Ecto neural progenitor cell (in vitro differentiated cells): ENCODE measurements at regions not wholly inside any gene's neighbourhood (a gene's known extent, or its start where the extent isn't known, plus 50 kb on each side); places are given as distances from the start of the nearest gene placed in this dataset.

Experiments used
- DNase-seq: peaks from one replicate; pipeline ENCODE4 v3.0.0-alpha.2; 2018; ENCODE audit warnings: low spot score

DNA sequence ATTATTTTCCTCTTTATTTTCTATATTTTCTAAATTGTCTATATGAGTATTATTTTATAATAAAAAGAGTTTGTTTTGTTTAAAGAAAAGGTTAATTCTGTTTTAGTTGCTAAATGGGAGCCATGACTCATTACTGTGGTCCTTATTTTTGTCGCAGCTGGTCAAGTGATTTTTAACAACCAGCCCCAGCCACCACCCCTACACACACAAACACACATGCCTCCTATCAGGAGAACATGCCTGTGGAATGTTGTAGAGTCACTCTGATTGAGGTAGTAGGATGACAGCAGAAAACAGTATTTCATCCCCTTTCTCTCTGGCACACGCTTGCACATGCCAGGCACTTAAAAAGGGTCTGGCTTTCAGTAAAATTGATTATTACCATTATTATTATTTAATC, 68.6 kb upstream of the GDF10 start:
- DNase-seq: no peak

DNA sequence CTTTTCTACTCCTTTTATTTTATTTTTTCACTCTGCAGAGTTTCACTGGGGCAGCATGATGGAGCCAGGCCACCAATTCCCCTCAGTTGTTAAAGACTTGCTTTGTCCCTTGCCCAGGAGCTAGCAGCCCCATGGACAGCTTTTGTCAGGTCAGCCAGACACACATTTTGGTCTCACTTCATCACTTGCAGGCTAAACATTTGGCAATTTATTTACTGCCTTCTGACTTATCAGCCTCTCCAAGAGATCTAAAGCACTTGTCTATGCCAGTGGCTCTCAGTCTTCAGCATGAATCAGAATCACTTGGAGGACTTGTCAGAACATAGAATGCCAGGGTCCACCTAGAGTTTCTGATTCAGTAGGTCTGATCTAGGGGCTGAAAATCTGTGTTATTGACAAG, 66.4 kb upstream of the GDF10 start:
- no peak for DNase-seq

- DNase-seq: no peak
Observed at GRCh38 chr10:47235484-47235883, 64.5 kb upstream of the GDF10 start.

DNA sequence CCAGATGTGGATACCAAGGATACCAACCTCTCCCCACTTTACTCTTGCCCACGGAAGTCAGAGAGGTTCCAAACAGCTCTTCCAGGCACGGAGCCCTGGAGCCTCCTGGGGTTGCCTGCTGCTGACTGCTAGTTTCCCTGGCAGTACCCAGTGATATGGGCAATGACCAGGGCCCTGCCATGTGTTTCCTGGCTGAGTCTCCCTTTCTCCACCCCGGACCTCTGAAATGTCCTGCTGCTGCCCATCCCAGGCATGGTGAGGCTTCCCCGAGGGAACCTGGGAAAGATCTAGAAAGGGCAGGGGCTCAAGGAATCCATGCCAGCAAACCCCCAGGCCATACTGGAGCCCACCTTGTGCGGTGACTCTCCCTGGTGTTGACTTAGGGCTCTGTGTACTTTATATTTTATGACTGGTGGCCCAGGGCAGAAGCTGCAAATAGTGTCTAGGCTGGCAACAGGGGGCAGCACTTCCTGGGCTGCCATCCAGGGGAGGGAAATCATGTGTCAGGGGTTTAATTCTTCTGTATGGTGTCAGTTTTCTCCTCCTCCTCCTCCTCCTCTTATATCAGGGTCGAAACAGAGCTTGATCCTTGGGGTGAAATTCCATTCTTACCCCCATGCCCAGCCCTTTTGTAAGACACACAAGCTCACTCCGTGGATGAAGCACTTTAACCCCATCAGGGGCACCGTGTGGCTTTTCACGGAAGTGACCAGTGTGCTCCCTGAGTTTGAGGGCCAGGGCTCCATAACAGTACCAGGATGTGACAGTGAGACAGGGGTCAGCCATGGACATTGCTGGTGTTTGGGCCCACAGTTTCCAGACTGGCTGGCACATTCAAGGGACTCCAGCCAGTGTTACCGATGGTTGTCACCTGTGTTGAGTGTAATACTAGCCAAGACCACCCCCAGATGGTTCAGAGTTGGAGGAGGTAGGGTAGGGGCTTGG, 62.4 kb upstream of the GDF10 start:
- no peak for DNase-seq

DNA sequence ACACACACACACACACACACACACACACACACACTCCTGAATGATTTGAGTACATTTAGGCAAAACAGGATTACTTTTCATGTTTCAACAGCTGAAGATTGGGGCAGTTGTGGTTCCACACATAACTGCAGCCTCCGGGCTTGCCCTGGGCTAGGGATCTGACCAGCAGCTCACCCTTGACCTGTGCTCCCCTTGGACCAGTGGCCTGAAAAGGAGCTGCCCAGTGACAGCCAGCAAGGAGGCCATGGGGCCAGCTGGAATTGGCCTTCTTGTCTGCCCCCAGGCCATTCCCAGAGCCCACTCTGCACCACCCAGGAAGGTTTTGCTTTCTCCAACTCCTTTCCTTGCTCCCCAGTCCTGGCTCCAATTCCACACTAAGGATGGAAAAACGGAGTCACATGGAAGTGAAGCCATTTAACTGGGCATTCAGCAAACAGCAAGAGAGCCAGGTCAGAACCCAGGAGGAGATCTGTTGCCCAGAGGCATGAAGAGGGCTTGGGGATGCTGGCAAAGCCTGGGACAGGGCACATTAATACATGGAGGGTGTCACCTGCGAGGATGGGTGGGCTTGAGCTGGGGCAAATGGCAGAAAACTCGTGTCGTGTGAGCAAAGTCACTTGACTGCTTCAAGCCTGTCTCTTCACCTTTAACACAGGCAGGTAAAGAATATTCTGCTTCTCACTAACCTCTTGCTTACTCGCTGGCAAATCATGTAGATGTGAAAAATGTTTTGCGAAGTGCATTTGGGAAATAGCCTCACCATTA, 61.5 kb upstream of the GDF10 start:
- DNase-seq: no peak

DNA sequence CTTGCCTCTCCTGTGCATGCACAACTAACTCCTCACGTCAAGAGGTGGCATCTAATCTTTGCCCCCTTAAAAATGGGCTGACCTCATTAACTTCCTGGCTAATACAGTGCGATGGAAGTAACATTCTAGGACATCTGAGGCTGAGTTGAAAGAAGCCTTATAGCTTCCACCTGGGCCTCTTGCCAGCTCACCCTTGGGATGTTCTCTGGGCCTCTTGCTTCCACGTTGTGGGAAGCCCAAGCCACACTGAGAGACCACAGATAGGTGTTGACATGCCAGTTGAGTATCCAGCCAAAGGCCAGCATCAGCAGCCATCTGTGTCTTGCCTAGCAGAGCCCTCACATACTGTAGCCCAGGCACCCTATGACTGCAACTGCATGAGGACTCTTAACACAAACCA, 60.8 kb upstream of the GDF10 start:
- no peak for DNase-seq

- peak; percentile 43 for DNase-seq
Observed at GRCh38 chr10:47240173-47240572, 59.8 kb upstream of the GDF10 start.

DNA sequence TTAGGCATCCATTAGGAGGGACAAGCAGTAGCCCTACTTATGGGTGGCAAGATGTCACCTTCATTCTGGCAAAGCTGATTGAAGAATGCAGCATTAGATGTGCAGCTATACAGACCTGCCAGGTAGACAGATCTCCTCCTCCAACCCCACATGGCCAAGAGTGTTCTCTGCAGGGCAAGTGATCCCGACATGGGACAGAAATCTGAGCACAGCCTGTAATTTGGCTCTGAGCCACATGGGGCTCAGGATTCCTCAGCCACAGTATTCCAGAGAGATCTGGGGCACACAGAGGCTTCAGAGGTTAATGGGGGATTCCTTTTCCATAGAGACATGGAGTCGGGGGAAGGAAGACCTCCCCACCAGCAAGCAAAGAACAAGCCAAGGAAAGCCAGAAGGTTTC, 58.7 kb upstream of the GDF10 start:
- peak; percentile 40 for DNase-seq

- peak; percentile 32 for DNase-seq
Observed at GRCh38 chr10:47241946-47242867, 57.8 kb upstream of the GDF10 start.

GRCh38 chr10:47243356-47243755, 56.6 kb upstream of the GDF10 start:
- no peak for DNase-seq

DNA sequence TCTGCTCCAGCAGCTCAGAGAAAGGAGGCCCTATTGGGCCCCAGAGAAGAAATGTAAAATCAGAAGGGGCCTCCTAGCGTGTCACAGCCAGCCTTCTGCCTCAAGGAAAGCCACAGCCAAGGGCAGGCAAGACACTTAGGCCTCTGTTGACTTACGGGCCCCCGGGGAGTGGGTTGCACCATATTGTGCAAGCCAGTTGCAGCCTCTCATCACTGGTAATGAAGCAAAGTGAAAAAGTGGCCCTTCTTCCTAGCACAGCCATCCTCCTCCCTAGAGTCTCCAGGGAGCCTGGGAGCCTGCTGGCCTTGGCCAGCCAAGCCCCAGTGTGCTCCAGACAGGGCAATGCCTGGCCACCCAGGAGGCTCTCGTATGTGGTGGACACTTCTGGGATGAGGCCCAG, 56.2 kb upstream of the GDF10 start:
- no peak for DNase-seq

DNA sequence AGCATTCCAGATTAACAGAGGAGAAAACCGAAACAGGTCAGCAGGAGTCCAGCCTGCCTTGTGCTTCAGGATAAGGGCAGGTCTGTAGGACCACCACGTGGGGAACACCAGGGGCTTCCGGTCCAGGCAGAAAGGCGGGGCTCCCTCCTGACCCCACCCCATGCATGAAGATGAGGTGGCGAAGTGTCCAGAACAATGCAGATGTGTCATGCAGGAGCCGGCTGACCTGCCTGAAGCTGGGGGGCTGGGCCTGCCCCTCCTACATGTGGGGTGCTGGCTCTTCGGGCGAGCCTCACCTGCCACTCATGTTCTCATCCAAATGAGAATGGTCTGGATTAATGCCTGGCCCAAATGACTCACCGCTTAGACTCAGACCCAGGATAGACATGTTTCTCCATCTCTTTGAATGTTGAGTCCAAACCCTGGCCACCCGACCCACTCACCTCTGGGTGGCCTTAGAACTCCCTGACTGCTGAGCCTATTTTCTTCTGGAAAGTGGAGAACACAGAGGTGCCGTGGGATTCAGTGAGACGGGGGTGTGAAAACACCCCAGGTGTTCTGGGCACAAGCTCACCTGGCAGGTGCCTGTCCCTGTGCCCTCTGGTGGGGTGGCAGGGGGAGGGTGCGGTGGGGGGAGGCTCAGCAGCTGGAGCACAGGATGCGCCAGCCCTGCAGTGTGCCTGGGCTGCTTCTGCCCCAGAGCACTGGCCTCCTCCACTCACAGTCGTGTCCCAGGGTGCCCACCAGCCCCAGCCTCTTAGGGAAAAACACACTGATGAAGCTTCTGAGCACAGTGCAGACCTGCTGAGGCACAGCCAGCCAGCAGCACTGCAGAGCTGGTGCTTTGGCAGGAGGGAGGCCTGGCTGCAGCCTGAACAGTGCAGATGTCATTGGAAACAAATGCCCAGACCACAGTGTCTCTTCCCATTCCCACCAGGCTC, 55.2 kb upstream of the GDF10 start:
- no peak for DNase-seq

DNA sequence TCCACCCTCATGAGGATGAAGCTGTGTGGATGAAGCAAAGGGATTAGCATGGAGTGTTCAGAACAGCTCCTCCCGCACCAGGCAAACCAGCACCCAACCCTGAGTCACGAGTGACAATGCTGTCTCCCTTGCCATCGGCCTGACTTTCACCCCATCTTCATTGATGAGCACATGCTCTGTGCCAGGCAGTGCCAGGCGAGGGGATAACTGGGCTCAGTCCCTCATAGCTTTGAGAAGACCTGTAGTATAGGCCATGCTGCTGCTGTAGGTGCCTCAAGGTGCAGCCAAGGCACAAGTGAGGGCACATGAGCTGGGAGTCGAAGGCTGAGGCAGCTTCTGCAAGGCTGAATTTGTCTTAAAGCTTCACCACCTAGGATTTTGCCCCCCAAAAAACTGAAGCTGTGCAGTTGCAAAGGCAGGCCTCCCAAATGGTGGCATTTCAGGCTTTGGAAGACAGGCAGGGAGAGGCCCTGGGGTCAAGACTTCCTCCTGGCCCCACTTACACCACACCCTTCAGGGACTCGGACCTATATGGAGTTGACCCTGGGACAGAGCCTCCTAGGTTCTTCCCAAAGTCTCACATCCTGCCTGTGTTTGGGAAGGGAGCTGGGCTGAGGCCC, 54.2 kb upstream of the GDF10 start:
- peak; percentile 17 for DNase-seq

DNA sequence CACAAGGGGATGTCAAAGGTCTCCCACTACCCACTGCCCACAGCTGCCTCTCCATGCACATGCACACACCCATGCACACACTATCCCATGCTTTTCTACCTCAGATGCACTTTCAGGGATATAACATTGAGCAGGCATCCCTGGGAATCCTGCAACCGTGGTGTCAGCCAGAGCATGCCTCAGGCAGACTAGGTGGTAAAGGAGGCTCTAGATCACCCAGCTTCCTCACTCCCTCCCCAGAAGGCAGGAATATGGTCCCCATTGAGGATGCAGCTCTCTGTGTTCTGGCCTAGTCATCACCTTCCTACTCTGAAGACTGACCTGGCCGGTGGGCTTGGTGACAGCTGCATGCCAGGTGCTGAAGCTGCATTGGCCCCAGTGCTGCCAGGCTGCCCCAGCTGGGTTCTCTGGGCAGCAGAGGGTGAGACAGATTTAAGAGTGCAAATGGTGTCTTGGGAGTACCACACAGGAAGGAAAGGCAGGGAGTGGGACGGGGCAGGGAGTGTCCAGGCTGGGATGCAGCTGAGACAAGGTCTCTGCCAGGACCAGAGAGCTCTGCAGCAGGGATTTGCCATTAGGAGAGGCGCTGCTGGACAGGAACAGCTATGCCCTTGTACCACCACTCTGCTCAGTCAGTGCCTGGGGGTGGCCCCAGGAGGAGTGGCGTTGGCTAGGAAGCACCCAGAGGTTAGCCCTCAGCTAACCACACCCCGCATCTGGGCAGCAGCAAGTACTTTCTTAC, 53.4 kb upstream of the GDF10 start:
- no peak for DNase-seq

- no peak for DNase-seq
Observed at GRCh38 chr10:47247148-47248059, 52.6 kb upstream of the GDF10 start.

DNA sequence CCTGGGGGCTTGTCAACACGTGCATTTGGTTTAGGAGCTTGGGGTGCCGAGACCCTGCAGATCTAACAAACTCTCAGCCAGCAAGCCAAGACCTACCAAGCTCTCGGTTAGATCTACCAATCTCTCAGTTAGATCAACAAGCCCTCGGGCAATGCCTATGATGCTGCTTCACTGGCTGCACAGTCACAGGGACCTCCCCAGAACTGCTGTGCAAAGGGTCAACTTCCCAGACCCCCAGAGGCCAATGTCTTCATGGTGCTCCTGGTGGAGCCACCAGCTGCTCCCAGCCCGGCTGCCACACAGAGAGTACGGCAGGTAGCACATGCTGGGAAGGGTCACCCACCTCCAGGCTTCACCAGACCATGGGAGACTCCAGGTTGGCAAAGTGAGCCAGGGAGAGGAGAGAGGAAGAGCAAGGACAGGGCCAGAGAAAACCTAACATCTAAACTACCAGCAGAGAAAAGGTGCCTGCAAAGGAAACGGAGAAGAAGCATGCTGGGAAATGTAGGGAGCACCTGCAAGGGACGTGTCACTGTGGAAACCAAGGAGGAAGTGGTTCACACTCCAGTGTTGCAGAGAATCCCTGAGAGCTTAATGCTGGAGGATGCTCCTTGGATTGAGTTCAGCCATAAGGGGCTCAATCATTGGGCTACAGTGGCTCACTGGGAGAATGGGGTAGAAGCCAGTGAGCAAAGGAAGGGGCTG, 51.5 kb upstream of the GDF10 start:
- DNase-seq: no peak

GRCh38 chr10:47249881-47250280, 50.1 kb upstream of the GDF10 start:
- no peak for DNase-seq
